ENCODE measurements at regions not wholly inside any gene's neighbourhood (a gene's known extent, or its start where the extent isn't known, plus 50 kb on each side); places are given as distances from the start of the nearest gene placed in this dataset.

DNA sequence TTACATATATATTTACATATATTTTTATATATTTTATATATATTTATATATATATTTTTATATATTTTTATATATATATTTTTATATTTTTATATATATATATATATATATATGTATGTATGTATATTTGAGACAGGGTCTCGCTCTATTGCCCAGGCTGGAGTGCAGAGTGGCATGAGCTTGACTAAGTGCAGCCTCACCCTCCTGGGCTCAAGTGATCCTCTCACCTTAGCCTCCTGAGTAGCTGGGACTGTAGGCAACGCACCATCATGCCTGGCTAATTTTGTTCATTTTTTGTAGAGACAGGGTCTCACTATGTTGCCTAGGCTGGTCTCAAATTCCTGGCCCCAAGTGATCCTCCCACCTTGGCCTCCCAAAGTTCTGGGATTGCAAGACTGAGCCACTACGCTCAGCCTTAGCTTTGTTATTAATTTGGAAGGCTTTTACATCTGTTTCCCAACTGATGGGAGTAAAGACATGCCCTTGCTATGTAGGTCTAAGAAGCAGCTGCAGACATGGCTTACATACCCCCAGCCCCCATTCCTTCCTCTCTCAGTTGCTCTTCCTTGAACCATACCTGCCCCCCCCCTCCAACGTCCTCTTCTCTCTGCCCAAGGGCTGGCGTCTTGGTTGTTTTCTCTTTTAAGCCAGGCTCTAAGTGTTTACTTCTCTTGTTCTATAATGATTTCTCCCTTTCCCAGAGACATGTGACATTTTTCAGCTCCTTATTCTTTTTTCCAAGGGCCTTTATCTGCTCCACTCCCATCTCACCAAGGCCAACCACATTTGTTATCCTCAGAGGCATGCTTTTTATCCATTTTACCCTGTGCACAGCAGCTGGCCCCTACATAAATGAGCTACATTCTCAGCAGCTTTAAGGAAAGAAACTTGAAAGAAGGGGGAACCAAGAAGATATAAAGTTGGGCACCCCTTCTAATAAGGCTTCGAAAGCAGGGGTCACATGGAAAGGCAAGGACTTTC is 64.2 kb upstream of the ATF7IP2 start:
- Histone ChIP-seq H3K79me2 (ENCODE audit: control insufficient read depth, insufficient read depth, low read length) (no peaks in the 10 kb centered on the region), H3K9ac (replicated peaks; ENCODE audit: extremely low read depth, insufficient read depth, low read length) (no peak overlapping the region), H3K27me3 (ENCODE audit: control insufficient read depth in 2 of 2, insufficient read depth in 2 of 2, low read length in 2 of 2) (no peaks in the 10 kb centered on the region), H3K9me1 (replicated peaks; ENCODE audit: control insufficient read depth, extremely low read depth, insufficient read depth, low read length) (no peaks in the 10 kb centered on the region), H2AFZ (ENCODE audit: low read depth, low read length) (no peak overlapping the region), H3K9me3 (replicated peaks; ENCODE audit: control insufficient read depth, insufficient read depth, low read length) (no peaks in the 10 kb centered on the region), H3K4me3 (replicated peaks in 1 of 3; ENCODE audit: insufficient read depth in 1 of 3, low read depth in 1 of 3, low read length in 3 of 3) (no peak overlapping the region), H3K27ac (ENCODE audit: insufficient read depth, low read depth, low read length) (no peak overlapping the region), H3K36me3 (ENCODE audit: control insufficient read depth in 2 of 2, extremely low read depth in 1 of 2, insufficient read depth in 2 of 2, low read length in 2 of 2) (no peaks in the 10 kb centered on the region), H3K4me1 (ENCODE audit: control insufficient read depth, extremely low read depth, insufficient read depth, low read length) (no peaks in the 10 kb centered on the region), H3K4me2 (ENCODE audit: insufficient read depth, low read length) (no peak overlapping the region), H4K20me1 (replicated peaks; ENCODE audit: control insufficient read depth, extremely low read depth, insufficient read depth, low read length) (no peaks in the 10 kb centered on the region)
- TF ChIP-seq EZH2 (IDR thresholded peaks at IDR 0.05; ENCODE audit: borderline replicate concordance, low read depth, low read length, severe bottlenecking) (no peak), MAX (IDR thresholded peaks at IDR 0.05; ENCODE audit: insufficient read depth, insufficient read length) (no peak), CTCF (IDR thresholded peaks at IDR 0.05; ENCODE audit: extremely low read depth in 1 of 2, insufficient read depth in 1 of 2, low read depth in 1 of 2, low read length in 2 of 2) (no peak), POLR2A (IDR thresholded peaks at IDR 0.05; ENCODE audit: low read depth, low read length) (no peak), JUN (IDR thresholded peaks at IDR 0.05; ENCODE audit: borderline replicate concordance, insufficient read depth, insufficient read length, low read depth) (no peak), FOS (IDR thresholded peaks at IDR 0.05; ENCODE audit: borderline replicate concordance, insufficient read depth, low read length) (no peak), MYC (IDR thresholded peaks at IDR 0.05; ENCODE audit: low read depth, low read length) (no peak), POLR2AphosphoS5 (IDR thresholded peaks at IDR 0.05; ENCODE audit: insufficient read depth, low read depth, low read length) (no peak), GATA2 (IDR thresholded peaks at IDR 0.05; ENCODE audit: insufficient read depth, insufficient read length, low read depth, low read length) (no peak)
- DNase-seq (ENCODE audit: low read depth, low spot score) = no peak
- CTCF ChIA-PET = interaction anchor here (0.9 to 1.8 kb wide), 2 partner anchors 47 to 188 kb away, joined by 3 read pairs; no protein-coding TSS in a partner anchor
- POLR2A ChIA-PET = no interaction called here
- dilution Hi-C loops (cut with MboI; ENCODE audit: extremely low pct_ligation_motif_present, low sequenced_read_pairs) (no loop called here), intact Hi-C loops (cut with micrococcal nuclease) (no loop called here)
- FAIRE-seq = no peak
- no TSS peak for BruUV-seq (replicated peaks)
